Keratinocyte (primary cell): ENCODE measurements at regions not wholly inside any gene's neighbourhood (a gene's known extent, or its start where the extent isn't known, plus 50 kb on each side); places are given as distances from the start of the nearest gene placed in this dataset.

Source experiments
- DNase-seq: peaks from one replicate; pipeline ENCODE4 v3.0.0-alpha.2; 2011; ENCODE audit warnings: low read depth, missing footprints, low spot score
- FAIRE-seq: peaks from 2 replicates; lab custom pipeline; 2011; peaks lifted over from hg19 to GRCh38; lab: Jason Lieb, UNC
- H2AFZ ChIP-seq: 2 replicates; pipeline ENCODE4 v1.6.0; 2012; ENCODE audit warnings: low read length, control low read depth, inconsistent platforms; ENCODE audit not compliant: control insufficient read depth
- H3K27ac ChIP-seq: 2 replicates; pipeline ENCODE4 v1.5.1; 2011; ENCODE audit warnings: low read length; ENCODE audit not compliant: control insufficient read depth, insufficient read depth
- H3K27me3 ChIP-seq: 3 replicates; pipeline ENCODE4 v1.6.0; 2011; ENCODE audit warnings: low read length; ENCODE audit not compliant: control insufficient read depth, insufficient read depth; ENCODE audit errors: extremely low read depth
- H3K36me3 ChIP-seq, 2 experiments: 2 replicates in 1 of 2; 3 replicates in 1 of 2; pipeline ENCODE4 v1.5.1; 2011; ENCODE audit warnings: low read length in 2 of 2, mild to moderate bottlenecking in 1 of 2; ENCODE audit not compliant: control insufficient read depth in 2 of 2, insufficient read depth in 2 of 2; ENCODE audit errors: extremely low read depth in 1 of 2
- H3K4me1 ChIP-seq: 3 replicates; pipeline ENCODE4 v1.5.1; 2011; ENCODE audit warnings: low read length; ENCODE audit not compliant: control insufficient read depth, insufficient read depth; ENCODE audit errors: extremely low read depth
- H3K4me2 ChIP-seq: 3 replicates; pipeline ENCODE4 v1.6.0; 2011; ENCODE audit warnings: low read depth, low read length; ENCODE audit not compliant: control insufficient read depth, insufficient read depth; ENCODE audit errors: extremely low read depth
- H3K4me3 ChIP-seq, 3 experiments: fragments of 200-600 bp in 1 of 3; sonication (generic) in 1 of 3; 2 replicates in 2 of 3; 3 replicates in 1 of 3; pipeline ENCODE4 v1.5.1; 2011 to 2016; ENCODE audit warnings: low read length in 3 of 3, mild to moderate bottlenecking in 3 of 3, control low read depth in 2 of 3, inconsistent platforms in 1 of 3, low read depth in 1 of 3, mixed read lengths in 1 of 3, mixed run types in 1 of 3, moderate library complexity in 1 of 3; ENCODE audit not compliant: control insufficient read depth in 2 of 3, insufficient read depth in 2 of 3; ENCODE audit errors: extremely low read depth in 1 of 3
- H3K79me2 ChIP-seq: 2 replicates; pipeline ENCODE4 v1.6.0; 2012; ENCODE audit warnings: low read length; ENCODE audit not compliant: control insufficient read depth, insufficient read depth
- H3K9ac ChIP-seq: 3 replicates; pipeline ENCODE4 v1.6.0; 2011; ENCODE audit warnings: low read length; ENCODE audit not compliant: control insufficient read depth, insufficient read depth; ENCODE audit errors: extremely low read depth
- H3K9me1 ChIP-seq: 3 replicates; pipeline ENCODE4 v1.6.0; 2011; ENCODE audit warnings: low read length; ENCODE audit not compliant: control insufficient read depth, insufficient read depth; ENCODE audit errors: extremely low read depth
- H3K9me3 ChIP-seq: 2 replicates; pipeline ENCODE4 v1.5.1; 2012; ENCODE audit warnings: low read depth, low read length; ENCODE audit not compliant: control insufficient read depth
- H4K20me1 ChIP-seq: 3 replicates; pipeline ENCODE4 v1.6.0; 2011; ENCODE audit warnings: low read length; ENCODE audit not compliant: control insufficient read depth, insufficient read depth; ENCODE audit errors: extremely low read depth
- CTCF ChIP-seq, 3 experiments: IDR thresholded peaks in 1 of 3; conservative IDR thresholded peaks in 1 of 3; optimal IDR thresholded peaks in 1 of 3; 2 replicates in 2 of 3; 3 replicates in 1 of 3; pipeline versions ENCODE3 to v1.5.1; 2011; ENCODE audit warnings: low read length in 3 of 3, mild to moderate bottlenecking in 3 of 3, moderate library complexity in 2 of 3, control low read depth in 1 of 3, inconsistent platforms in 1 of 3; ENCODE audit not compliant: insufficient read depth in 2 of 3; ENCODE audit errors: extremely low read depth in 1 of 3
- EZH2 ChIP-seq: IDR thresholded peaks from one replicate; pipeline ENCODE4 v1.6.1; 2012; ENCODE audit warnings: inconsistent platforms, mild to moderate bottlenecking, low read length, moderate library complexity
- dilution Hi-C: fragments of 300-500 bp; cut with MboI; formaldehyde crosslinking; loops from one replicate; pipeline ENCODE4 v1.7.0; 2020; ENCODE audit warnings: low sequenced_read_pairs; ENCODE audit not compliant: extremely low pct_ligation_motif_present

- Histone ChIP-seq H3K9me3 (no peaks in the 10 kb centered on the region), H3K36me3 (no peaks in the 10 kb centered on the region), H3K9me1 (no peaks in the 10 kb centered on the region), H3K9ac (no peak overlapping the region), H4K20me1 (no peaks in the 10 kb centered on the region), H3K27me3 (no peaks in the 10 kb centered on the region), H3K27ac (no peak overlapping the region), H3K4me1 (no peaks in the 10 kb centered on the region), H2AFZ (peak overlapping the region; percentile 26), H3K4me2 (no peak overlapping the region), H3K4me3 (no peak overlapping the region), H3K79me2 (no peaks in the 10 kb centered on the region)
- FAIRE-seq (no peak), DNase-seq (no peak)
- dilution Hi-C loops = no loop called here
- no peak for TF ChIP-seq CTCF (optimal IDR thresholded peaks at IDR 0.05 in 1 of 3, IDR thresholded peaks at IDR 0.05 in 1 of 3, conservative IDR thresholded peaks at IDR 0.05 in 1 of 3; ENCODE audit: extremely low read depth in 1 of 3, insufficient read depth in 2 of 3, low read length in 3 of 3)
- no peak for TF ChIP-seq EZH2
Observed at GRCh38 chr13:84867246-84867645, 932.0 kb downstream of the SLITRK6 start.

GRCh38 chr13:84865783-84866221, 933.4 kb downstream of the SLITRK6 start:
- H3K9me3 ChIP-seq = no peaks in the 10 kb centered on the region
- H3K36me3 ChIP-seq = no peaks in the 10 kb centered on the region
- no peak overlapping the region for H3K27ac ChIP-seq
- H3K4me1 ChIP-seq = no peaks in the 10 kb centered on the region
- H3K4me3 ChIP-seq = no peak overlapping the region
- no peak for FAIRE-seq
- H3K79me2 ChIP-seq = no peaks in the 10 kb centered on the region
- dilution Hi-C loops = no loop called here
- no peak for DNase-seq
- no peak overlapping the region for H3K9ac ChIP-seq
- TF ChIP-seq EZH2 (no peak), CTCF (optimal IDR thresholded peaks at IDR 0.05 in 1 of 3, IDR thresholded peaks at IDR 0.05 in 1 of 3, conservative IDR thresholded peaks at IDR 0.05 in 1 of 3; ENCODE audit: extremely low read depth in 1 of 3, insufficient read depth in 2 of 3, low read length in 3 of 3) (no peak)
- no peaks in the 10 kb centered on the region for H4K20me1 ChIP-seq
- no peak overlapping the region for H3K4me2 ChIP-seq
- no peaks in the 10 kb centered on the region for H3K27me3 ChIP-seq
- H3K9me1 ChIP-seq = no peaks in the 10 kb centered on the region
- no peak overlapping the region for H2AFZ ChIP-seq
